Gastrocnemius medialis (tissue), 4 donors: ENCODE measurements at regions not wholly inside any gene's neighbourhood (a gene's known extent, or its start where the extent isn't known, plus 50 kb on each side); places are given as distances from the start of the nearest gene placed in this dataset.

ENCODE experiments used
- CTCF ChIP-seq, 5 experiments: fragments of 450-650 bp in 3 of 5; fragments of 200-600 bp in 2 of 5; sonication (generic) in 2 of 5; IDR thresholded peaks in 4 of 5; conservative IDR thresholded peaks in 1 of 5; 1 replicate in 4 of 5; 2 replicates in 1 of 5; pipeline ENCODE4 v1.5.1; 2016 to 2019; ENCODE audit warnings: antibody characterized with exemption in 5 of 5, mild to moderate bottlenecking in 3 of 5, moderate library complexity in 3 of 5
- POLR2A ChIP-seq, 2 donors: fragments of 450-650 bp; IDR thresholded peaks; one replicate each; pipeline ENCODE4 v1.6.1; 2017; ENCODE audit warnings: antibody characterized with exemption in 2 of 2, mild to moderate bottlenecking in 2 of 2, moderate library complexity in 2 of 2

GRCh38 chr9:106207298-106207697 is 513.0 kb downstream of the TMEM38B start:
- TF ChIP-seq POLR2A (IDR thresholded peaks at IDR 0.05) (no peak), CTCF (IDR thresholded peaks at IDR 0.05 in 4 of 5, conservative IDR thresholded peaks at IDR 0.05 in 1 of 5) (no peak)
